Amniotic epithelial cell (primary cell): ENCODE measurements at regions not wholly inside any gene's neighbourhood (a gene's known extent, or its start where the extent isn't known, plus 50 kb on each side); places are given as distances from the start of the nearest gene placed in this dataset.

Experiments used
- DNase-seq: peaks from one replicate; pipeline ENCODE4 v3.0.0-alpha.2; 2010; ENCODE audit warnings: low read depth

- DNase-seq: no peak
These were observed 138.5 kb upstream of the QRFPR start for GRCh38 chr4:121519236-121519838.

DNA sequence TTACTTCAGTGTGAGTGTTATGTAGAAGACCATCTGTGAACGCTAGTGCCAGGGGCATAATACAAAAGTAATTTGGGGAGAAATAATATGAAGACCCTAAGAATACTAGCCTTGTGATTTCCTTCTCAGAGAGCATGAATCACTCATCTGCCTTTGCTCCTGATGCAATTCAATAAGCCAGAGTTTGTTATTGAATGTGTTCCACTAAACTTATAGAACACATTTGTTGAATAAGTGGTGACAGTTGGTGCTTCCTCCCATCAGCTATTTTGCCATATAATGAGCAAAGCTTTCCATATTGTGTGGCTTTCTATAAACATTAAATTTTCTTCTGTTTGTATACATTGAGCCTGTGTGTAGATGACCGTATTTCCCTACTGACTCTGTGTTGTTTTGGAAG is 136.4 kb upstream of the QRFPR start:
- DNase-seq: no peak

- DNase-seq: no peak
These were observed 133.6 kb upstream of the QRFPR start for GRCh38 chr4:121514443-121514842.

DNA sequence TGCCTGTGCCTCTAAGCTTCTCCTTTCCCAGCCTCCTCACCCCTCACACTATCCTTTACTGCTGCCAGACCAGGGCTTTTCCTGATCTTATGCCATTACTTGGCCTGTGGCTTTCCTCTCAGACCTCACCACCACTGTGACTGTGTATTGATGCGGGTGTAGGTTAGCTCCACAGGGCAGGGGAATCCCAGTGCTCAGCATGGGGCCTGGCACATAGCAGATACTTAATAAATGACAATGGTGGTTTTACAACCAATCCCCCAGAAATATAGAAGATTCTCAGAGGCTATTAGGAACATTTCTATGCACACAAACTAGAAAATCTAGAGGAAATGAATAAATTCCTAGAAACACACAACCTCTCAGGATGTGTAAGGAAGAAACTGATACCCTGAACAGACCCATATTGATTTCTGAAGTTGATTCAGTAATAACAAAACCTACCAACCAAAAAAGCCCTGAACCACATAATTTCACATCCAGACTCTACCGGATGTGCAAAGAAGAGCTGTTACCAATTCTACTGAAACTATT is 129.6 kb upstream of the QRFPR start:
- no peak for DNase-seq

DNA sequence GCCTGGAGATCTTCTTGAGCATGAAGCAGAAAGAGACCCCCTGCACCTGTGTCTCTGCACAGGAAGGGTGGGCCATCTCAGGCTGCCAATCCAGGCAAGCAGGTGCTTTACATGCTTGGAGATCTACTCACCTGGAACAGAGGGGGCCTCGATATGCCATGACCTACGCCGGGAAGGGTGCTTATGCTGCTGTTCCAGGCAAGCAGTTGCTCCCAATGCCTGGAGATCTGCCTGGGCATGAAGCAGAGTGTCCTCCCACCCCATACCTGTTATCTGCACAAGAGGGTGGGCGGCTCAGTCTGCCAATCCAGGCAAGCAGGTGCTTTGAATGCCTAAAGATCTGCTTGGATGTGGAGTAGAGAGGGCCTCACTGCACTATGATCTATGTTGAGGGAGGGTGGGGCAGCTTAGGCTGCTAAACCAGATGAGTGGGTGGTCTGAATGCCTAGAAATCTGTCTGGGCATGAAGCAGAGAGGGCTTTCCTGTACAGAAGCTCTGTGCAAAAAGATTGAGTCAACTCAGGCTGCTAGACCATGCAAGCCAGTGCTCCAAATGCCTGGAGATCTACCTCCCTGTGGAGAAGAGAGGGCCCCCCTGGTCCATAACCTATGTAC is 104.5 kb upstream of the QRFPR start:
- DNase-seq: no peak

DNA sequence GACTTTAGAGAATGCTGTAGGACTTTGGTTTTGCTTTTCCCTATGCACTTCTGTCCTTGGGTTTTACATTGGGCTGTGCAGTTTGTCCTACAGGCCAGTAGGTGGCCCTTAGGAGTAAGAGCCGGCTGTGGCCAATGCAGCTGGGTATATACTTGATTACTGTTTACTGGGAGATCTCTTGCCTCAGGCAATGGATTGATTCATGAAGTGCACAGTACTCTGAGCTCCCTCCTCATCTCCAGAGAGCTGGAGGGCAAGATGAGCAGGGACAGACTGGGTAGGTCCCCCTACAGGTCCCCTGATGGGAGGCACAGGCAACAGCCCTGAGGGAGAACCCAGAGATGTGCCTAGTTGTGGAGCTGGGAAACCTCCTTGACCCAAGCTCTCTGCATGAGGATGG is 103.8 kb upstream of the QRFPR start:
- DNase-seq: peak; percentile 64

DNA sequence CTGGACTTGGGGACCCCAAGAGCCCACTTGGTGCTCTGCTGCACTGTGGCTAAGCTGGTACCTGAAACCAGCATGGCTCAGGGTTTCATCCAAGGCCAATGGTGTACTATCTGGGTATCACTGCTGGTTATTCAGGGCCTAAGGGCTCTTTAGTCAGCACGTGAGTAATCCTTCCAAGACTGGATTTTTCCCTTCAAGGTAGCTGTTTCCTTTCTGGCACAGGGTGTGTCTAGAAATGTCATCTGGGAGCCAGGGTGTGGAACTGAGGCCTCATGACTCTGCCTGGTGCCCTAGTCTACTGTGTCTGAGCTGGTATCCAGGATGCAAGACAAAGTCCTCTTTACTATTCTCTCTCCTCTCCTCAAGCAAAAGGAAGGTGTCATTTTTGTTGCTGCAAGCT is 99.0 kb upstream of the QRFPR start:
- no peak for DNase-seq

GRCh38 chr4:121477480-121477879 is 96.7 kb upstream of the QRFPR start:
- DNase-seq: no peak

DNA sequence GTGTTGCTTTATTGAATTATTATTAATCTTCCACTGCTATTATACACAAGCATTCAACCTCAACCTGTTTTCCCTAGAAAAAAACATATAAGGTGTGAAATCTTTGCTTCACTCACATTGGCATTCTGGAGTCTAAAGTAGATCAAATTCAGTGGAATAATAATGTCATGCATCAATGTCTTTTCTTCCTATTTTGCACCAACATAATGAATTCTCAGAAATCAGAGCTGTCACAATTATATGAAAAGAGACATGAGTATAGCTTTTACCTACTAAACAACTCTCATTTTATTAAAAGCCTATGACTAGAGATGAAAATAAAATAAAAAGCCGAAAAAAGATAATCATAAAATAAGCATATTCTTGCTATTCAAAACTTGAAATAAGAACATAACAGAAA is 96.3 kb upstream of the QRFPR start:
- no peak for DNase-seq

GRCh38 chr4:121472937-121473721 is 92.3 kb upstream of the QRFPR start:
- DNase-seq: no peak

GRCh38 chr4:121464854-121465253 is 84.0 kb upstream of the QRFPR start:
- DNase-seq: no peak

DNA sequence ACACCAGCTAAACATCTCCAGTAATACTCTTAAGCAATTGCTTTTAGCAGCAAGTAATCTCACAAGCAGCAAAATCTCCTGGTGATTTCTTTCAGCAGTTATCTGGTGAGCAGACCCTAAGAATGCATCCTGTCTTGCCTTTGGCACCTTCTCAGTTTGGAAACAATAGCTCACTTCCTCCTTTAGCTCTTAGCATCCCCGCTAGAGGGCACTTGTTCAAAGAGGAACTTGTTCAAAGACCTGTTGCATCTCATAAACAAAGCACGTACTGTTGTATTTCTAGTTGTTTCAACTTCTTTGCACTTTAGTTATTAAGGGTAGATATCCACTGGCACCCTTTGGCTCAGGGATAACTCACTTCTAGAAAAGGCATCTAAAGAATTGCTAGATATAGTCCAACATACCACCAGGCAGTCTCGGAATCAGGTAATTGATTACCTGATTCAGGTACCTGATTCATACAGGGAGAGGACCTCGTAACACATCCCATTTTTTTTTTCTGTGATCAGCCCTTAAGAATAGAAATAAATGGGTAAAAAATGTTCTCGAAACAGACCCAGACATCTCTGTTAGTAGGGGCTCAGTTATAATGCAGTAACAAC is 81.9 kb upstream of the QRFPR start:
- DNase-seq: peak; percentile 67

GRCh38 chr4:121459026-121459425 is 78.2 kb upstream of the QRFPR start:
- no peak for DNase-seq

DNA sequence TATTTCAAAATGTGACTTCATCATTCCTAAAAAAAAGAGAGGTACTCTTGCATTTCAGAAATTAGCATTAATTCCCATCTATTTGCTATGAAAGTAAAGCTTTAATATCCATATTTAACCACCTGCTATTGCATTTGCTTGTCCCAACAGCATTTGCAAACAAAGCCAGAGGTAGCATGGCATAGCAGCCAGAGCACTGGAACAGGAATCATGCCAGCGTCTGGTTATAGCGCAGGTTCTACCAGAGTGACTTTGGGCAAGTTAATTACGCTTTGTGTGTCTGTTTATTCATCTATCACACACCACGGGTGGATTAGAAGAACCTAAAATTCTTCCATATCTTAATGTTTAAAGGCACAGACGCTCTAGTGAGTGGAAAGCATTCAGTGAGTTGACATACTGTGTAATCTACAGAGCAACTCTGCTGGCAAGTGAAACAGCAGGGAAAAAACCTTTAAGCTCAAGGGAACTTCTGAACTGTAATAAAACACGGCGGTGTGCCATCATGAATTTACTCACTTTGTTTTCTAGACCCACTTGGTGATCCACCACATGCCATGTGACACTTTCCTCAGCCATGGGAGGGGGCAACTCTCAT is 76.6 kb upstream of the QRFPR start:
- DNase-seq: no peak

DNA sequence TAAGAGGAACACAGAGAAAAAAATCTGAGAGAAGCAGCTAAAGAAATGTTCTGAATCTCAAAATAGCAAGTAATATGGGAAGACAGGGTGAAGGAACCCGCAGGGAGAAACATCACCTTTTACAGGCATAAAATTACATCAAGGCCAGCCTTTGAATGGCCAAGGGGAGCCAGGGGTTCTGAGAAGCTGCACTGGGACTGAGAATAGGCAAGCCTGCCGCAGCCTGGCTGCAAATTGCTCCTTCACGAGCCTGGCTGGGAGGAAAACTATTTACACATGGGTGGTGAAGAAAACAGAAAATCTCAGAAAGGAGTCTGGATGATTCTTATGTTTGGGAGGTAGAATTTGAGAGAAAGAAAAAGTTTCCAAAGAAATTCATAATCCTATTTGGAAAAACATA is 74.5 kb upstream of the QRFPR start:
- no peak for DNase-seq

DNA sequence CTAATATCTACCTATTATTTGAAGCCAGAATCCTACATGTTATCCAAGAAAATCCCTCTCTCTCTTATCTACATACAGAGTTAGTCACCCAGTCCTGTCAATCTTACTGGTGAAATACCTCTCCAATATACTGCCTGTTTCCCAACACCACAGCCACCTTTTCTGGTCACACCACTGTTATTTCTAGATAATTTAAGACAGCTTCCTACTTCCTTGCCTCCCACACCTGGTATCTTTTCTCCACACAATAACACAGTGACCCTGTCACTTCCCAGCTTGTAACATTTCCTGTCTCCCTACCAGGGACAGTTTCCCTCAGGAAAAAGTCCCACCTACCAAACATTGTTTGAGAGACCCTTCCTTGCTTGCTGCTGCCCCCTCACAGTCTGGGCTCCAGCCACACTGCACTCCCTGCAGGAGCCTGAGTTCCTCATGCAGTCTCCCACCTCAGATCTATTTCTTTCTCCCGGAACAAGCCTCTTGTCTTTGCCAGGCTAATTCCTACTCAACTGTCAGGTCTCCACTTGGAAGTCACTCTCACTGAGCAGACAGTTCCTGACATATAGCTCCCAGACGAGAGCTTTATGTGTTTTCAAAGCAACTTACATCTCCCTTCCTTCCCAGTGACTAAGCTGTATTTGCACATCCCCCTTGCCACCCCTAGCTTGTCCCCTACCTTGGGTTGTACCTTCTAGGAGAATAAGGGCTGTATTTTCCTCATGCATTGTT is 73.6 kb upstream of the QRFPR start:
- peak; percentile 35 for DNase-seq

DNA sequence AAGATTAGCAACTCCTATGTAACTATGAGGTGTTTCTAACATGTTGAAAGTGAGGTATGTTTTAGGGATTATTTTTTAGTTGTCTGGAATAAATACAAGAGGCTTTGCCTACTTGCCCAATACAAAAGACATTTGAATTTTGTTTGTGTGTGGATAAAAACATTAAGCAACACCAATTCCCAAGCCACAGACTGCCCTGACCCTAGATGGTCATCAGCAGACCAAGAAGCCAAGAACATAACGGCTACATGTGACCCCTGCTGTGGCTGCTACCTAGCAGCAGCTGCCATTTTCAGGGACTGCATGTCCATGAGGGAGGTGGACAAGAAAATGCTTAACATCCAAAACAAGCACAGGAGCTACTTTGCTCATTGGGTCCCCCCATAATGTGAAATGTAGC is 70.5 kb upstream of the QRFPR start:
- DNase-seq: no peak

DNA sequence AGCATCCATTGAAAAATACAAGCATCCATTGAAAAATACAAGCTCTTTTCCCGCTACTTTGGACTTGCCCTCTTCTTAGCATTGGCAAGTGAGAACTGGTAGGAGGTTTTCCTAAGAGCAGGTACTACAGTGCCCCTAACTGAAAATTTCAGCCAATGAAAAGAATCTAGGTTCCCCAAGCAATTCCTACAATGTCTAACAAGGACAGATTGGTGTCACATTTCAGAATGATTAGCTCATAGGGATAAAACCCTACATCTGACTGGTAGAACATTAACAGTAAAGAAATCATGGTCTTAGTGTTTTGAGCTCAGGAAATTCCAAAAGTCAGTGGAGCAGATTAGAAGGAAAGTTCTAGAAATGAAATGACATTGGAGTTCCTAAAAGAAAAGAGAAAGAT is 68.6 kb upstream of the QRFPR start:
- DNase-seq: no peak

DNA sequence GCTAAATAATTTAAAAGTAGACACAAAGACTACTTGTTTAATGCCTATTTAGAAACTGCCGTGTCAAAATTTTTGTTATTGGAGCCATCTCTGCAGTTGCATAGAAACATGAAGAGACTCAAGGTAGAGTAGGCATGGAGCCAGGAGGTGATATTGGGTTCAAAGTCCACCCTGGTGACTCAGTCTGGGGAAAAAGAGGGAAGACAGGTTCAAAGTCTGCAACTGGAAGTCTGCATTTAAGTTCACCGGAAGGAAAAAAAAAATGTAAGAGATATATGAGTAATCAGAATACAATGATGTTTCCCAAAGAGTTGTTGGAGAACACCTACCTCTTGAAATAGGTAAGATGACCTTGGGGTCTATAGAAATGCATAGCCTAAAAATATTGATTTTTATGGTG is 67.4 kb upstream of the QRFPR start:
- no peak for DNase-seq

GRCh38 chr4:121439669-121440068 is 58.9 kb upstream of the QRFPR start:
- DNase-seq: no peak
